HFF-Myc (cell line): ENCODE measurements at regions not wholly inside any gene's neighbourhood (a gene's known extent, or its start where the extent isn't known, plus 50 kb on each side); places are given as distances from the start of the nearest gene placed in this dataset.

ENCODE experiments used
- DNase-seq: peaks from one replicate; pipeline ENCODE4 v3.0.0-alpha.2; 2011; ENCODE audit warnings: low read depth; ENCODE audit errors: extremely low read depth
- H3K4me3 ChIP-seq: replicated peaks from 2 replicates; pipeline ENCODE4 v1.5.1; 2011; ENCODE audit warnings: low read depth, mild to moderate bottlenecking, control low read depth, low read length
- CTCF ChIP-seq: IDR thresholded peaks from 2 replicates; pipeline ENCODE4 v1.5.1; 2012; ENCODE audit warnings: mild to moderate bottlenecking, low read depth, low read length, control low read depth; ENCODE audit errors: missing control alignments

- TF ChIP-seq CTCF = no peak
- no peak for DNase-seq
Observed at GRCh38 chr3:24734019-24734418, 239.4 kb upstream of the THRB start.

GRCh38 chr3:24736701-24737100, 242.1 kb upstream of the THRB start:
- H3K4me3 ChIP-seq = no peak overlapping the region
- no peak for DNase-seq
- no peak for TF ChIP-seq CTCF

More at GRCh38 chr3:24734019-24734418, 239.4 kb upstream of the THRB start:
- no peak overlapping the region for H3K4me3 ChIP-seq

GRCh38 chr3:24740326-24740725, 245.7 kb upstream of the THRB start:
- no peak overlapping the region for H3K4me3 ChIP-seq
- DNase-seq = no peak
- no peak for TF ChIP-seq CTCF

- no peak for DNase-seq
- no peak for TF ChIP-seq CTCF
- no peak overlapping the region for H3K4me3 ChIP-seq
Observed at GRCh38 chr3:24741506-24741905, 246.9 kb upstream of the THRB start.

GRCh38 chr3:24748520-24748919, 253.9 kb upstream of the THRB start:
- no peak overlapping the region for H3K4me3 ChIP-seq
- TF ChIP-seq CTCF = no peak
- no peak for DNase-seq

- H3K4me3 ChIP-seq = no peak overlapping the region
- TF ChIP-seq CTCF = no peak
- DNase-seq = no peak
Observed at GRCh38 chr3:24751020-24751419, 256.4 kb upstream of the THRB start.
